PC-9 (cell line): ENCODE measurements at regions not wholly inside any gene's neighbourhood (a gene's known extent, or its start where the extent isn't known, plus 50 kb on each side); places are given as distances from the start of the nearest gene placed in this dataset.

Experiments
- EZH2 ChIP-seq: fragments of 200-600 bp; sonication (generic); IDR thresholded peaks from 2 replicates; pipeline ENCODE4 v1.8.0; 2017; ENCODE audit warnings: antibody characterized with exemption, low read depth
- TF ChIP-seq, protein P1 (sequence below): fragments of 200-600 bp; sonication (generic); conservative IDR thresholded peaks from 2 replicates; pipeline ENCODE4 v1.6.1; 2017; ENCODE audit warnings: mixed run types, antibody characterized with exemption, mild to moderate bottlenecking, moderate library complexity

DNA sequence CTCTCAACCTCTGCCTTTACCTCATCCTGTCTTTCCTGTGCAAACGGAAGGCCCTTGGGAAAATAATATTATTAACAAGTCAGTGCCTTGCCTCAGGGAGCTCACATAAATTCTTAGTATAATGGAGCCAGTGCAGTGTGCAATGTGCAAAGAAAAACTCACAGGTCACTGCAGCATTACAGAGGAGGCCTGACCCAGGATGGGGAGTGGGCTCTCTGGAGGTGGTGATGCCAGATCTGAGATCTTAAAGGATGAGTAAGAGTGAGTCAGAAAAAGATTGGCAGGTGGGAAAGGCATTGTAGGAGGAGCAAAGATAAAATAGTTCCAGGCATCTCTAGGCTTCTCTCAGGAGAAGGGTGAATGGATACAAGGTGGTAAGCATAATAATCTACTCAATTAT lies 185.6 kb upstream of the ADAMTS9 start:
- TF ChIP-seq, protein P1, sequence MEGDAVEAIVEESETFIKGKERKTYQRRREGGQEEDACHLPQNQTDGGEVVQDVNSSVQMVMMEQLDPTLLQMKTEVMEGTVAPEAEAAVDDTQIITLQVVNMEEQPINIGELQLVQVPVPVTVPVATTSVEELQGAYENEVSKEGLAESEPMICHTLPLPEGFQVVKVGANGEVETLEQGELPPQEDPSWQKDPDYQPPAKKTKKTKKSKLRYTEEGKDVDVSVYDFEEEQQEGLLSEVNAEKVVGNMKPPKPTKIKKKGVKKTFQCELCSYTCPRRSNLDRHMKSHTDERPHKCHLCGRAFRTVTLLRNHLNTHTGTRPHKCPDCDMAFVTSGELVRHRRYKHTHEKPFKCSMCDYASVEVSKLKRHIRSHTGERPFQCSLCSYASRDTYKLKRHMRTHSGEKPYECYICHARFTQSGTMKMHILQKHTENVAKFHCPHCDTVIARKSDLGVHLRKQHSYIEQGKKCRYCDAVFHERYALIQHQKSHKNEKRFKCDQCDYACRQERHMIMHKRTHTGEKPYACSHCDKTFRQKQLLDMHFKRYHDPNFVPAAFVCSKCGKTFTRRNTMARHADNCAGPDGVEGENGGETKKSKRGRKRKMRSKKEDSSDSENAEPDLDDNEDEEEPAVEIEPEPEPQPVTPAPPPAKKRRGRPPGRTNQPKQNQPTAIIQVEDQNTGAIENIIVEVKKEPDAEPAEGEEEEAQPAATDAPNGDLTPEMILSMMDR, result no peak
- no peak for TF ChIP-seq EZH2
